BE2C (cell line): ENCODE measurements at regions not wholly inside any gene's neighbourhood (a gene's known extent, or its start where the extent isn't known, plus 50 kb on each side); places are given as distances from the start of the nearest gene placed in this dataset.

Experiments
- DNase-seq: peaks from one replicate; pipeline ENCODE4 v3.0.0-alpha.2; 2020
- H3K27me3 ChIP-seq: fragments of 250-450 bp; sonication (Bioruptor Pico); 2 replicates; pipeline ENCODE4 v1.5.1; 2020; ENCODE audit warnings: mild to moderate bottlenecking
- H3K36me3 ChIP-seq: fragments of 250-450 bp; sonication (Bioruptor Pico); 2 replicates; pipeline ENCODE4 v1.5.1; 2020; ENCODE audit warnings: mild to moderate bottlenecking
- H3K4me1 ChIP-seq: fragments of 250-450 bp; sonication (Bioruptor Pico); 2 replicates; pipeline ENCODE4 v1.5.1; 2020
- H3K4me3 ChIP-seq: 2 replicates; pipeline ENCODE4 v1.5.1; 2011; ENCODE audit warnings: low read depth, low read length
- H3K9me3 ChIP-seq: fragments of 250-450 bp; sonication (Bioruptor Pico); 2 replicates; pipeline ENCODE4 v1.5.1; 2020
- TF ChIP-seq, protein P1 (sequence below): IDR thresholded peaks from 2 replicates; pipeline ENCODE4 v1.5.1; 2012; ENCODE audit warnings: mild to moderate bottlenecking, low read depth, low read length

DNA sequence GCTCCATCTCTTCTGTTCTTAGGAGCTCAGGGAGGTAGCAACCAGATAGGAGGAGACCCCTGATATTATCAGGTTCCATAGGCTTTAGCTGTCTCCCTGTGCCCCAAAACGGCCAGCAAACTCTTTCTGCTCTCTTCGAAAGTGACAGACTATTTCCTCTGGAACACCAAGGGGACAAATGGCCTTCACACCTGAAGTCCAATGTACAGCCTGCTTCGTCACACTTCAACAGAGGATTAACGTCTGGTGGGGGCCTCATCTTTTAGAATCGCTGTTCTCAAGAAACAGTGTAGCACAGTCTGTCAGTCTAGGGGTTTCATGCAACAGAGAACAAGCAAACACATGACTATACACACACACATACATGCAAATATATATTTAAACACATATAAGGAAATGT lies 152.4 kb upstream of the SETMAR start:
- Histone ChIP-seq H3K36me3 (no peaks in the 10 kb centered on the region), H3K4me3 (no peak overlapping the region), H3K4me1 (no peaks in the 10 kb centered on the region), H3K9me3 (no peaks in the 10 kb centered on the region), H3K27me3 (no peaks in the 10 kb centered on the region)
- TF ChIP-seq, protein P1, sequence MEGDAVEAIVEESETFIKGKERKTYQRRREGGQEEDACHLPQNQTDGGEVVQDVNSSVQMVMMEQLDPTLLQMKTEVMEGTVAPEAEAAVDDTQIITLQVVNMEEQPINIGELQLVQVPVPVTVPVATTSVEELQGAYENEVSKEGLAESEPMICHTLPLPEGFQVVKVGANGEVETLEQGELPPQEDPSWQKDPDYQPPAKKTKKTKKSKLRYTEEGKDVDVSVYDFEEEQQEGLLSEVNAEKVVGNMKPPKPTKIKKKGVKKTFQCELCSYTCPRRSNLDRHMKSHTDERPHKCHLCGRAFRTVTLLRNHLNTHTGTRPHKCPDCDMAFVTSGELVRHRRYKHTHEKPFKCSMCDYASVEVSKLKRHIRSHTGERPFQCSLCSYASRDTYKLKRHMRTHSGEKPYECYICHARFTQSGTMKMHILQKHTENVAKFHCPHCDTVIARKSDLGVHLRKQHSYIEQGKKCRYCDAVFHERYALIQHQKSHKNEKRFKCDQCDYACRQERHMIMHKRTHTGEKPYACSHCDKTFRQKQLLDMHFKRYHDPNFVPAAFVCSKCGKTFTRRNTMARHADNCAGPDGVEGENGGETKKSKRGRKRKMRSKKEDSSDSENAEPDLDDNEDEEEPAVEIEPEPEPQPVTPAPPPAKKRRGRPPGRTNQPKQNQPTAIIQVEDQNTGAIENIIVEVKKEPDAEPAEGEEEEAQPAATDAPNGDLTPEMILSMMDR = no peak
- no peak for DNase-seq

DNA sequence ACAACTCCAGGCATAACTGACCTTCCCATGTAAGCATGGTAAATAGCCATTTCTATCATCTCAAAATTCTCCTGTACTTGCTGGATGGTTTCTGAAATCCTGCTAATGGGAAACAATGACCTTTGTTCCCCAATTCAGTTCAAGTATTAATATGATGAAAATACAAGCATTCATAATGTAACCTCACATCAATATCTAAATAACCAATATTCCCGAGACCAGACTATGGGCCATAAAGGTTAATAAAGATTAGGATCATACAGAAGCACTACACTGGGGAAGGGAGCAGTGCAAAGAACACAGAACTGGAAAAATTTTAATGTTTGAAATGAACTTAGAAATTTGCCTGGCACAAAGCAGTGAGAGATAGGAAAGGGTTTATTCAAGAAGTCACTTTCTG lies 151.3 kb upstream of the SETMAR start:
- H3K27me3 ChIP-seq = no peaks in the 10 kb centered on the region
- TF ChIP-seq, protein P1 = no peak
- H3K9me3 ChIP-seq = no peaks in the 10 kb centered on the region
- no peak overlapping the region for H3K4me3 ChIP-seq
- DNase-seq = no peak
- H3K4me1 ChIP-seq = no peaks in the 10 kb centered on the region
- H3K36me3 ChIP-seq = no peaks in the 10 kb centered on the region

DNA sequence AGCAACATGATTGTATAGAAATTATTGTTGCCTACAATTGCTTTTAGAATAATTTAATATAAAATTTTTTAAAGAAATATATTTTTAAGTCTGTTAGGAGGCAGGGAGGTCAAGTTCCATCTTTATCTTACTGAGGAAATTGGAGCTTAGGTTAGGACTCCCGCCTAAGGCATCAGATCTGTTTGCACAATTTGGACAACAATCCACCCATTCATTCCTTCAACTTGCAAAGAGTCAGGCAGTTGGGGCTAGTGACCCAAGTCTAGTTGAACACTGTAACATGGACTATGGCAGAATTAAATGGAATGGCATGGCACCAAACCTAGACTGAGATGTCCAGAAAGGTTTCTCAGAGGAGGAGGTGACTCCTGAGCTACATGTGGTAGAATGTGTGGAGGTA lies 149.4 kb upstream of the SETMAR start:
- Histone ChIP-seq H3K36me3 (no peaks in the 10 kb centered on the region), H3K4me3 (no peak overlapping the region), H3K4me1 (no peaks in the 10 kb centered on the region), H3K9me3 (no peaks in the 10 kb centered on the region), H3K27me3 (no peaks in the 10 kb centered on the region)
- DNase-seq = no peak
- TF ChIP-seq, protein P1 = no peak

DNA sequence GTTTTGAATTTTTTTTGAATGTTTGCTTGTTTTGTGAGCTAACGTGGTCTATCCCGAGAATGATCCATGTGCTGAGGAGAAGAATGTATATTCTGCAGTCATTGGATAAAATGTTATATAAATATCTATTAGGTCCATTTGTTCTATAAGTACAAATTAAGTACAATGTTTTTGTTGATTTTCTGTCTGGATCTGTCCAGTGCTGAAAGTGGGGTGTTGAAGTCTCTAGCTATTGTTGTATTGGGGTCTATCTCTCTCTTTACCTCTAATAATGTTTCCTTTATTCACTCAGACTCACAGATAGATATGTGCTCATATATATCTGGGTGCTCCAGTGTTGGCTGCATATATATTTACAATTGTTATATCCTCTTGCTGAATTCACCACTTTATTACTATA lies 144.8 kb upstream of the SETMAR start:
- H3K4me3 ChIP-seq = no peak overlapping the region
- no peaks in the 10 kb centered on the region for H3K4me1 ChIP-seq
- H3K27me3 ChIP-seq = no peaks in the 10 kb centered on the region
- no peaks in the 10 kb centered on the region for H3K36me3 ChIP-seq
- H3K9me3 ChIP-seq = no peaks in the 10 kb centered on the region
- no peak for DNase-seq
- TF ChIP-seq, protein P1 = no peak

DNA sequence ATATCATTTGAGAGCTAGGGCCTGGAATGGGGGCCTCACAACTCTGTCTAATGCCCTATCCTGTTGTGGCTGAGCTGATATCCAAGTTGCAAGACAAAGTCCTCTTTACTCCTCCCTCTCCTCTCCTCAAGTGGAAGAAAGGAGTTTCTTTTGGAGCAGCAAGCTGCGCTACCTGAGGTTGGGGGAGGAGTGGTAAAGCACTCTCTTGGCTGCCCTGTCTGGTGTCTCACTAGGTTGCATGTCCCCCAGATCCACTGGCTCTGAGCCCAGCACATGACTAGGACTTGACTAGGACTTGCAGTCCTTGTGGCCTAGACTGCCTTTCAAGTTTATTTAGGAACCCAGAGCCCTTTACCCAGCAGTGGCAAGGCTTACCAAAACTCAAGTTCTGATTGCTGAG lies 141.1 kb upstream of the SETMAR start:
- DNase-seq = no peak
- no peak overlapping the region for H3K4me3 ChIP-seq
- no peaks in the 10 kb centered on the region for H3K4me1 ChIP-seq
- no peaks in the 10 kb centered on the region for H3K36me3 ChIP-seq
- no peaks in the 10 kb centered on the region for H3K27me3 ChIP-seq
- TF ChIP-seq, protein P1 = no peak
- H3K9me3 ChIP-seq = no peaks in the 10 kb centered on the region

DNA sequence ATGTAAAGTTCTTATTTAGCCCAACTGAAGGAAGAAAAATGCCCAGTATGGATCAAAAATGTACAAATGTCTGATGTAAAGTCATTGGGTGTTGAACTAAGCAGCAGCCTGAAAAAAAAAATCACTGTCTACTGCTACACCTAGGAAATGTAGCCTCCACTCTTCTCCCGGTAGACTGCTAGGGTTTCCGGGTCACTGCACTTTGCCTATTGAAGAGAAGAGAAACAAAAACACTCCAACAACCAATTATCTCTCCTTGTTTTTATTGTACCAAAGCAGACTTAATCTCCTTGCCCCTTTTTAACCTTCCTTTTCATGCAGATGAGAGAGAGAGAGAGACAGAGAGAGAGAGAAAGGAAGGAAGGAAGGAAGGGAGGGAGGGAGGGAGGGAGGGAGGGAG lies 140.2 kb upstream of the SETMAR start:
- H3K9me3 ChIP-seq = no peaks in the 10 kb centered on the region
- DNase-seq = no peak
- H3K4me3 ChIP-seq = no peak overlapping the region
- no peaks in the 10 kb centered on the region for H3K4me1 ChIP-seq
- TF ChIP-seq, protein P1 = no peak
- H3K27me3 ChIP-seq = no peaks in the 10 kb centered on the region
- no peaks in the 10 kb centered on the region for H3K36me3 ChIP-seq
